Neural cell (in vitro differentiated cells): ENCODE measurements at regions not wholly inside any gene's neighbourhood (a gene's known extent, or its start where the extent isn't known, plus 50 kb on each side); places are given as distances from the start of the nearest gene placed in this dataset.

Experiments
- H2AFZ ChIP-seq: fragments of 200-600, 300-800 bp; sonication (generic), shearing (Covaris generic); 2 replicates; pipeline ENCODE4 v1.6.0; 2014; ENCODE audit warnings: low read depth, mild to moderate bottlenecking, antibody characterized with exemption, low read length, moderate library complexity
- H3F3A ChIP-seq: fragments of 200-600 bp; shearing (Covaris generic); 2 replicates; pipeline ENCODE4 v1.6.1; 2016; ENCODE audit warnings: mild to moderate bottlenecking, moderate library complexity, mixed read lengths, antibody characterized with exemption, low read length; ENCODE audit not compliant: insufficient read depth, poor library complexity, severe bottlenecking
- H3K27ac ChIP-seq: fragments of 200-600, 300-800 bp; sonication (generic), shearing (Covaris generic); 2 replicates; pipeline ENCODE4 v1.5.1; 2014; ENCODE audit warnings: mild to moderate bottlenecking, low read length, moderate library complexity
- H3K27me3 ChIP-seq: fragments of 300-800, 200-600 bp; sonication (generic), shearing (Covaris generic); 2 replicates; pipeline ENCODE4 v1.6.0; 2014; ENCODE audit warnings: mild to moderate bottlenecking, low read depth, low read length, moderate library complexity; ENCODE audit not compliant: insufficient read depth
- H3K36me3 ChIP-seq: fragments of 300-800, 200-600 bp; sonication (generic), shearing (Covaris generic); 2 replicates; pipeline ENCODE4 v1.5.1; 2014; ENCODE audit warnings: mild to moderate bottlenecking, antibody characterized with exemption, low read length, moderate library complexity; ENCODE audit not compliant: insufficient read depth
- H3K4me2 ChIP-seq: fragments of 300-800, 200-600 bp; sonication (generic), shearing (Covaris generic); 2 replicates; pipeline ENCODE4 v1.6.0; 2014; ENCODE audit warnings: mild to moderate bottlenecking, low read length
- H3K4me3 ChIP-seq: fragments of 300-800, 200-600 bp; sonication (generic), shearing (Covaris generic); 2 replicates; pipeline ENCODE4 v1.5.1; 2014; ENCODE audit warnings: mild to moderate bottlenecking, low read length, moderate library complexity
- H3K79me2 ChIP-seq: fragments of 200-600 bp; shearing (Covaris generic); replicated peaks from 2 replicates; pipeline ENCODE4 v1.6.0; 2014; ENCODE audit warnings: mild to moderate bottlenecking, low read length, moderate library complexity; ENCODE audit not compliant: insufficient read depth
- H3K9ac ChIP-seq: fragments of 300-800, 200-600 bp; sonication (generic), shearing (Covaris generic); 2 replicates; pipeline ENCODE4 v1.6.1; 2016; ENCODE audit warnings: mild to moderate bottlenecking, low read length, mixed read lengths
- H3K9me2 ChIP-seq: fragments of 200-600 bp; shearing (Covaris generic); 2 replicates; pipeline ENCODE4 v1.6.1; 2016; ENCODE audit warnings: mild to moderate bottlenecking, low read length, mixed read lengths; ENCODE audit not compliant: insufficient read depth
- H3K9me3 ChIP-seq: fragments of 200-600, 300-800 bp; sonication (generic), shearing (Covaris generic); 2 replicates; pipeline ENCODE4 v1.6.1; 2016; ENCODE audit warnings: mild to moderate bottlenecking, mixed run types, low read length, moderate library complexity, mixed read lengths
- H4K20me1 ChIP-seq: fragments of 200-600 bp; shearing (Covaris generic); 2 replicates; pipeline ENCODE4 v1.6.1; 2016; ENCODE audit warnings: mild to moderate bottlenecking, mixed run types; ENCODE audit not compliant: insufficient read depth
- CTCF ChIP-seq: fragments of 450-650 bp; IDR thresholded peaks from 2 replicates; pipeline ENCODE4 v1.5.1; 2014; ENCODE audit warnings: antibody characterized with exemption, mild to moderate bottlenecking, moderate library complexity; ENCODE audit not compliant: poor library complexity, severe bottlenecking
- EP300 ChIP-seq: fragments of 450-650 bp; conservative IDR thresholded peaks from 2 replicates; pipeline ENCODE4 v1.6.1; 2014; ENCODE audit warnings: antibody characterized with exemption, mild to moderate bottlenecking, moderate library complexity; ENCODE audit not compliant: poor library complexity, severe bottlenecking
- EZH2 ChIP-seq: fragments of 200-600, 300-800 bp; shearing (Covaris generic), sonication (generic); IDR thresholded peaks from 2 replicates; pipeline ENCODE4 v1.6.1; 2014; ENCODE audit warnings: antibody characterized with exemption, low read length, borderline replicate concordance, mild to moderate bottlenecking; ENCODE audit not compliant: insufficient read depth, poor library complexity, severe bottlenecking
- MXI1 ChIP-seq: fragments of 450-650 bp; conservative IDR thresholded peaks from 2 replicates; pipeline ENCODE4 v1.6.1; 2014; ENCODE audit warnings: antibody characterized with exemption, mild to moderate bottlenecking; ENCODE audit not compliant: poor library complexity, severe bottlenecking
- POLR2AphosphoS5 ChIP-seq: IDR thresholded peaks from 2 replicates; pipeline ENCODE4 v1.6.1; 2012
- RAD21 ChIP-seq: fragments of 450-650 bp; conservative IDR thresholded peaks from 2 replicates; pipeline ENCODE4 v1.6.1; 2014; ENCODE audit warnings: antibody characterized with exemption, mild to moderate bottlenecking, moderate library complexity
- REST ChIP-seq: IDR thresholded peaks from 2 replicates; pipeline ENCODE4 v1.6.1; 2012; ENCODE audit warnings: borderline replicate concordance
- SMC3 ChIP-seq: fragments of 450-650 bp; conservative IDR thresholded peaks from 2 replicates; pipeline ENCODE4 v1.6.1; 2014; ENCODE audit warnings: antibody characterized with exemption, mild to moderate bottlenecking, moderate library complexity; ENCODE audit not compliant: poor library complexity
- TAF1 ChIP-seq: IDR thresholded peaks from 2 replicates; pipeline ENCODE4 v1.6.1; 2012; ENCODE audit warnings: low read depth

GRCh38 chr11:113626736-113627135, 79.4 kb downstream of the TMPRSS5 start:
- no peaks in the 10 kb centered on the region for H4K20me1 ChIP-seq

GRCh38 chr11:113623114-113623513, 83.0 kb downstream of the TMPRSS5 start:
- Histone ChIP-seq H4K20me1 (no peaks in the 10 kb centered on the region), H3K9ac (no peak overlapping the region), H3K9me2 (no peaks in the 10 kb centered on the region), H3K4me3 (no peak overlapping the region), H3F3A (no peaks in the 10 kb centered on the region), H3K79me2 (no peaks in the 10 kb centered on the region), H2AFZ (no peak overlapping the region), H3K36me3 (no peaks in the 10 kb centered on the region), H3K4me2 (no peak overlapping the region), H3K27ac (no peak overlapping the region), H3K9me3 (no peaks in the 10 kb centered on the region), H3K27me3 (no peaks in the 10 kb centered on the region)
- TF ChIP-seq SMC3 (no peak), EZH2 (no peak)

More at GRCh38 chr11:113626736-113627135, 79.4 kb downstream of the TMPRSS5 start:
- Histone ChIP-seq H3K27ac (no peak overlapping the region), H3K4me2 (no peak overlapping the region), H3K9me2 (no peaks in the 10 kb centered on the region), H3K79me2 (no peaks in the 10 kb centered on the region), H3K9ac (no peak overlapping the region), H3K9me3 (no peaks in the 10 kb centered on the region), H3K4me3 (no peak overlapping the region), H3F3A (no peaks in the 10 kb centered on the region), H3K27me3 (no peaks in the 10 kb centered on the region), H3K36me3 (no peaks in the 10 kb centered on the region), H2AFZ (no peak overlapping the region)
- TF ChIP-seq MXI1: no peak
- TF ChIP-seq RAD21: no peak
- no peak for TF ChIP-seq CTCF
- no peak for TF ChIP-seq EZH2
- TF ChIP-seq POLR2AphosphoS5: no peak
- TF ChIP-seq REST: no peak
- TF ChIP-seq TAF1: no peak
- no peak for TF ChIP-seq SMC3
- TF ChIP-seq EP300: no peak

- Histone ChIP-seq H3K9me2 (no peaks in the 10 kb centered on the region), H3K9me3 (no peaks in the 10 kb centered on the region), H3K9ac (no peak overlapping the region), H3F3A (no peaks in the 10 kb centered on the region), H3K36me3 (no peaks in the 10 kb centered on the region), H4K20me1 (no peaks in the 10 kb centered on the region), H3K27me3 (no peaks in the 10 kb centered on the region), H2AFZ (no peak overlapping the region), H3K27ac (no peak overlapping the region), H3K4me2 (no peak overlapping the region), H3K79me2 (no peaks in the 10 kb centered on the region), H3K4me3 (no peak overlapping the region)
- TF ChIP-seq CTCF (no peak), MXI1 (no peak), POLR2AphosphoS5 (no peak), SMC3 (no peak), REST (no peak), EZH2 (no peak), TAF1 (no peak), RAD21 (no peak), EP300 (no peak)
Measured at GRCh38 chr11:113618360-113618759, 87.7 kb downstream of the TMPRSS5 start.
